HG03558 (cell line): ENCODE measurements at regions not wholly inside any gene's neighbourhood (a gene's known extent, or its start where the extent isn't known, plus 50 kb on each side); places are given as distances from the start of the nearest gene placed in this dataset.
"Not testable (repeated sequence)": the region's sequence is repeated elsewhere in the genome, so short reads cannot be mapped to it uniquely, and the experiment has no call there.

Source experiments
- ATAC-seq: cut with Tn5 transposase; IDR thresholded peaks from one replicate; pipeline ENCODE4 v1.9.1; 2021; ENCODE audit warnings: moderate number of reproducible peaks; ENCODE audit not compliant: unreplicated experiment; ENCODE audit errors: extremely low read depth

DNA sequence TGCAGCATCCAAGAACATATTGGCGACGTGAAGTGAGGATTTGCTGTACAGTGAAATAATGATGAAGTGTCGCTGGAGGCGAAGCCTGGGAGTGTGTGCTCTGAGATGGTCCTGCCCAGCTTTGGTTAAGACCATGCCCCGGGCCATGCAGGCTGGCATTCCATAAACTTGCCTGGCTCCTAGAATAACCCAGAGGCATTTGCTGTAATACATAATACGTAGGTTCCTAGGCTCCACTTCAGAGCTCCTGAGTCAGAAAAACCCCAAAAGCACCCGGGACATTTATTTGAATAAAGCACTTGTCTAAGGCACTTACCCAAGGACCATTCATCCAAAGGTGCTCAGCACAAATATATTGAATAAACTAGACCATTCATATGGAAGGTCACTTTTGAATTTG lies 279.3 kb downstream of the ABCC12 start:
- no peak for ATAC-seq

DNA sequence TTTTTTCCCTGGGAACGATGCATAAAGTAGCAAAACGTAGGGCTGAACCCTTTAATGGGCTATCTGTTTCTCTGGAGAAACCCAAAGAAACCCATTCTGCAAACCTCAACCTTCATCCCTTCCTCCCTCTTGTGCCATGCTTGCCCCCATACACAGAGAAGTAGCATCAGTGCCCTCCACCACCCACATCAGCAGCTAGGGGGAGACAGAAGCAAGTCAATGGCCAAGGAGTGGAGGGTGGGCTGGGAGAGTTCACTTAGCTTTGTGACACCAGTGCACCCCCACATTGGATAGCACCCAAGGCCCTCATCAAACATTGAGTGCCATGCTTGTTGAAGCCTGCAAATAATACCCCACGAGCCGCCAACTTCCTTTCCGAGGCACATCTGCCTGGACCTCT lies 282.4 kb downstream of the ABCC12 start:
- ATAC-seq: no peak

DNA sequence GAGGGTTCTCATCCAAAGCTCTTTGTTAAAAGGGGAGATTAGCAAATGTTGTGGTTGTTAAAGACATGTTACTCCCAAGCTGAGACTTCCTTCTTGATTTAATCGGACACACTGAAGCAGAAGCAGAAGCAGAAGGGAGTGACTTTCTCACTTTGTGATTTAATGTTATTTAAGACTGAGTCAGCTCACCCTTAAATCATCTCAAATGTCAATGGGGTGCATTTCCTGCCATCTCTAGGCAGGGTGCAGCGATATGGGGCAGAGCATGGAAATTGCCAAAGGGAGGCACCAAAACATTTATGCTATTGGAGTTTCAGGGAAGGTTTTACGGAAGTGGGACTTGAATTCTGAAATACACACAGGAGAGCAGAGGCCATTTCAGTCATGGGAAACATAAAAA lies 283.6 kb downstream of the ABCC12 start:
- no peak for ATAC-seq

DNA sequence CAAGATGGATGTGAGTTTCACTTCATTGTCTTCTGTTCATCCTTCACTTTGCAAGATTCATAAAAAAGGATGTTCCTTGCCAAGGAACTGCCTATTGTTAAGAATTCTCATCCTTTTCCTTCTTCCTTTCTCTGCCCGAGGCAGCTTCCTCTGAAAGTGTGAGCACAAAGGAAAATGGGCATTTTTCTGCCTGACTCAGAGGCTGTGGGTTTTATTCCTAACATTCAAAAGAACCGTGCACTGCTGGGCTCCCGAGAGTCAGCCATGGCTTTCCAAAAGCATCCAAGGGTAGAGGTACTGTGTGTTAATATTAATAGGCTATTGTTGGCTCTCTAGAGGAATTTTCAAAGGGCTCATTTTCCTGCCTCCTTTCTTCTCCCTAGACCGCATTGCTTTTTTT lies 289.4 kb downstream of the ABCC12 start:
- no peak for ATAC-seq

DNA sequence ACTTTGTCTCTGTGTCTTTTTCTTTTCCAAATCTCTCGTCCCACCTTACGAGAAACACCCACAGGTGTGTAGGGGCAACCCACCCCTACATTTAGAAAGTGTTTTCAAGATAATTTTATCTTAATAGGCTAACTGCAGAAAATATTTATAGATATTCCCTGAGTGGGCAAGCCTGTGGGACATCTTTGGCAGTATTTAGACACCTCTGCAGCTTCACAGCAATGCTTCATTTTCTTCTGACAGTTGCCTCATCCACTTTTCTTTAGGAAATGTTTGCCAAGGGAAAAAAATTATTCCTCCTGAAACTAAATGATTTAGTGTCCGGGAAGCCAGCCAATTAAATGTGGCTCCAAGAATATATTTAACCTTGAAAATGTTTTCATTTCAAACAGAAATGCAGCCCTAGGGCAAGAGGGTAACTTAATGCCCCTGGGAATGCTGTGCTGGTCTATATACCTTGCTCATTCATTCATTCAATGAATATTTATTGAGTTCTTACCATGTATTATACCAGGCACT lies 290.4 kb downstream of the ABCC12 start:
- no peak for ATAC-seq

DNA sequence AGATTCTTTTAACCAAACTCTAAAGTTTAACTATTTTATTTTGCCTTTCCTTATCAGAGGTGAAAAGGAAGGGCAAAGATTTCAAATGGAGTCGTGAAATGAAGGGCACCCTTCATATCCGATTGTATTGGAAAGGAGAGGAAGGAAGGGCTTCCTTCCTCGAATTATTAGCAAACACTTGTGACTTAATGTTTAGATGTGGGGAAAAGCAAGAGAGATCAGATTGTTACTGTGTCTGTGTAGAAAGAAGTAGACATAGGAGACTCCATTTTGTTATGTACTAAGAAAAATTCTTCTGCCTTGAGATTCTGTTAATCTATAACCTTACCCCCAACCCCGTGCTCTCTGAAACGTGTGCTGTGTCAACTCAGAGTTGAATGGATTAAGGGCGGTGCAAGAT lies 291.5 kb downstream of the ABCC12 start:
- ATAC-seq: not testable (repeated sequence)

DNA sequence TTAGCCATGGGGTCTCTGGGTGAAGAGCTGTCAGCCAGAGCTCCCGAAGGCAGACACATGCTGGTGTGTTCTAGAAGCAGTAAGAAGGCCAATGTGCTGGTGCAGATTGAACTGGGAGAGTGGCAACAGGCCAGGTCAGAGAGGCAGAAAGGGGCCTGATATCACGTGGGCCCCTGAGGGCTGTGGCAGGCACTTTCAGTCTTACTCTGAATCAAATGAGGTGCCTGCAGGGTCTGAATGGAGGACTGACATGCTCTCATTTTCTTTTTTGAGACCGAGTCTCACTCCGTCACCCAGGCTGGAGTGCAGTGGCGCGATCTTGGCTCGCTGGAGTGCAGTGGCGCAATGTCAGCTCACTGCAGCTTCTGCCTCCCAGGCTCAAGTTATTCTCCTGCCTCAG lies 293.8 kb downstream of the ABCC12 start:
- ATAC-seq: no peak

DNA sequence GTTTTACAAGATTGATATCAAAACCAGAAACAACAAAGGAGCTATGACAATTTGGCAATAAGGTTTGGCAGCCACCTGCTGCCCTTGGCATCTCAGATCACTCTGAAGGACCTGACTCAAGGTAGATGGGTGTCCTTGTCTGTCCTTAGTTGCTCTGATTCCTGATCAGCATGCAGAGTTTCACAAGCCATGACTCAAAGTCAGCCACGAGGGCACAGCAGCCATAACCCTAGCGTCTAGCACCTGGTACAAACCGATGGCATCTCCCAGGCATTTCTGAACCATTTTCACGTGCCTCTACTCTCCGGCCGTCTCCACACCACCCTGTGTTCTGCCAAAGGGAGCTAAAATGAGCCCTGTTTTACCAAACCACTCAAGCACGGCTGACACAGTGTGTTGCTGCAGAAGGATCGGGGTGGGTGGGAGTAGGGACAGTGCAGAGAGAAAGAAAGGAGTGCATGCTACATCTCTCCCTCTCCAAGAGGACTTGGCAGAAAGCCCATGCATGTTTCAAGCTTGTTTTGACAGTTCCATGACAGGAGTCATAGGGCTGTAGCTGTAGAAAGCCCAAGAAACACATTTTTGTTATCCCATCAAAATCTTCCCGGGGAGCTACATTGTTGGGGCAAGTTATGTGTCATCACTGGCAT lies 297.3 kb downstream of the ABCC12 start:
- no peak for ATAC-seq

DNA sequence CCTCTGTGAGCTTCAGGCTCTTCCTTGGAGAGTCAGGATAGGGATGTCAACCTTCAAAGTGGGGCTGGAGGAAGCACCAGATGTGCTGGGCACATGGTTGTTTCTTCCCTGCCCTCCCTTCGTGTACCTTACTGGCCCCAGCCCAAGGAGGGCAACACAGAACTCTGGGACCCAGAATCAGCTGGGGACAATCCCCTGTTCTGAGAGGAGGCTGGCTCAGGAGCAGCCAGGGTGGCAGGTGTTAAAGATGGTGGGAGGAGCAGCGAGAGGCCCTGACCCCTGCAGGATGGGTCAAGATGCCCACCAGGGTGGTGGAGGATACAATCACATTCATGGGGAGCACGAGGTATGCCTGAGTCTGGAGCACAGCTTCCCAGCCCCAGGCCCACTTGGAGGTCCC lies 300.4 kb downstream of the ABCC12 start:
- ATAC-seq: no peak

DNA sequence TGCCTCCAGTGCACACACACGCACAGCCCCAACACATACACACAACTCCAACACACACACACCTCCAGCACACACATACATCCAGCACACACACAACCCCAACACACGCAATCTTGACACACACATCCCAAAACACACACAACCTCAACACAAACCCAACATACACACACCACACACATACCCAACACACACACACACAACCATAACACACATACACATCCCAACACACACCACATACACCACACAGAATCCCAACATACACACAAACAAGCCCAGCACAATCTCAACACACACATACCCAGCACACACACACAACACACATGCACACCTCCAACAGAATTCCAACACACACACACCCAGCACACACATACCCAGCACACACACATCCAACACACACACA lies 301.1 kb downstream of the ABCC12 start:
- ATAC-seq: no peak

DNA sequence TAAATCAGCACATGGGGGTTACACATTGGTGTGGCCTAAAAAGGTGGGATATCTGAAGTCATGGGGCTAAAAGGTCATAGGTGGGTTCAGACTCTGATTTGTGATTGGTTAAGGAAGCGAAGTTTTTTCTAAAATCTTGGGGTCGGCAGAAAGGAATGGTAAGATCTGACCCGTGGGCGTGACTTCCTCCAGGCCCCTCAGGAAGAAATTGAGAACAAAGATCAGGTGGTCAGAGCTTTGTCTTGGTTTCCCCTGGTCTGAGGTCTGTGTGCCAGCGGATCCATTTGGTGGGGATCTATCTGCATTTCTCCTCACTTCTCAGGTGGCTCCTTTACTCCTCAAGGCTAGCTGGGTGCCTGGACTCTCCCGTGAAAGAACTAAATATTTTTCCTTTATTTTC lies 302.8 kb downstream of the ABCC12 start:
- ATAC-seq: no peak

DNA sequence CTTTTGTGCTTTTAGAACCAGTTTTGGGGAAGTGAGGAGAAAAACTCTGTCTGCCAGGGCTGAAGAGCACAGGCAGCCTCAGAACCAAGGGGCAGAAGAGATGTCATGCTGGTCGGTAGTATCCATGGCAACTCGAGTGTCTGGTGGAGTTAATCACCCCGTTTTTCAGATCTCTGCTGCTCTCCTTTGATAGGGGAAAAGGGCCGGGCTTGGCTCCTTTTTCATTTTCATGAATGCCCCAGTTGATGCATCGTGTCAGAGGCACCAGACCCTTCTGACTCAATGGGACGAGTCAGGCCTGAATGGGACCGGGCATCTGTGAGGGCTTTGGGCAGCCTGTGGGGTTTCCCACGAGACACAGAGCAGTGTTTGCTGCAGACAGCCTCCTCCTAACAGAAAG lies 304.6 kb downstream of the ABCC12 start:
- no peak for ATAC-seq

DNA sequence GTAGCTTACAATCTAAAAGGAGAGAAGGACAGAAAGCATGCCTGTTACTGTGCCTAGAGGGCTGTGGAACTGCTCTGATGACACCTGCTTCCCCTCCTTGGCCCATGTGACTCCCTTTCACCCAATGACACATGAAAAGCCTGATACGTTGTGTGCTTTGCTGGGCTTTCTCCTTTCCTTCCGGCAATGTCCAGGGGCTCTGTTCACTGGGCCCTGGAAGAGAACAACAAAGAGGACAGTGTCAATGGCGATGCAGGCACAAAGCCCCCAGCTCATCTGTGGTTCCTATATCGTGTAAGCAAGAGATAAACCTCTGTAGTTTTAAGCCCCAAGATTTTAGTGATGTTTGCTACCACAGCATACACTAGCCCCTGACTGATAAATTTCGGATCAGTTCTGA lies 306.1 kb downstream of the ABCC12 start:
- no peak for ATAC-seq

DNA sequence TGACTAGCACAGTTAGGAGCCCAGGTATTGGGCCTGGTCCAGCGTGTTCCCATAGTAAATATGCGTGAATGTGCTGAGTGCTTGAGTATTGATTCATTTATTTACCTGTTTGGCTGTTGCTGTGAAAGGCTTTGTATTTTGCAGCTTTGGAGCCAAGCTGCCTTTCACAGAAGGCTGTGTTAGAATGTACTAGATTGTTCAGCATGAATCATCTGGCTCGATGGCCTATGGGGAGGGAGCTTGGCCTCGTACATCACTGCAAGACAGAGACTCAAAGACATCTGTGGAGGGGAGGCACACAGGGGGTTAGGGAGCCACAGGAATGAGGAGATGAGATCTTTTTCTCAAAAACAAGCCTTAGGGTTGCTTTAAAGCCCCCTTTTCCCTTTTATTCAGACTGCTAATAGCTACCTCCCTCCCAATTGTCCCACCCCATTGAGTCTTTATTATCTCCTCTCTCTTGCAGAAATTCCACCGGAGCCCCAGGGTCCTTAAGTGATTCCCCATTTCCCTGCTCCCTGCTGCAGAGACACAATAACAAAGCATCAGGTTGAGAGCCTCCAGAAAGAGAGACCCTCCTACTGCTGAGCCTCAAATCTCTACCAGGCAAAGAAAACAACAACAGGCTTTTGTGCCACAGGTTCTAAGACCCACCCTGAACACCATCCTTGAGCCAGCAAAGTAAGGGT lies 307.2 kb downstream of the ABCC12 start:
- no peak for ATAC-seq

DNA sequence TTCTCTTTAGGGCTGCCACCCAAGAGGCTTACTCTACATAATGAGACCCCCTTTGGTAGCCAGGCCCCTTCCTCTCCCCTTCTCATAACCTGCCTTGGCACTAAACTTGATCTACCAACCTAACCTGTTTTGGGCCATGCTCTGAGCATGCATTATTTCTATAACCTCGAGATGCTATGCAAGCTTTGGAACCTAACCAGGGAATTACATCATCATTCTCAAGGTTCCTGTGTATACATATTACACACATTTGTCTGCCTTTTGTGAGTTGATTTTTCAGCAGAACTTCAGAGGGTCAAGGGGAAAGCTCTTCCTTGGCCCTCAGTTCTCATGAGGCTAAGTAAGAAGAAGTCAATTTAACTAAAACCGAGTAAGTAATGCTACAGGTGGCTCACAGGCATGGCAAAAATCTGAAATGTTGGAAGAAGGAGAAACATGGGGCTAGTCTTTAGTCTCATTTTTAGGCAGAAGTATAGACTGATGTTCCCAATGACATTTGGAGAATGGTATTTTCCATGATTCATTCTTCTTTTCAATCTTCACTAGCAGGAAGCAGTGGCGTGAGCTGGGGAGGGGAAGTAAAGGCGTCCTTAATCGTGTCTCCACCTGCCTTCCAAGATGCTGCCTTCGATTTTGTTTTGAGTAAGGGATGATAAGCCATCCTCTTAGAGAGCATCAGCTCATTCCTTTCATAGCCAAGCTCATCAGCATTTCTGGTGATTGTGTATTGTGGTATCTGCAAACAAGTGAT lies 308.4 kb downstream of the ABCC12 start:
- ATAC-seq: no peak

DNA sequence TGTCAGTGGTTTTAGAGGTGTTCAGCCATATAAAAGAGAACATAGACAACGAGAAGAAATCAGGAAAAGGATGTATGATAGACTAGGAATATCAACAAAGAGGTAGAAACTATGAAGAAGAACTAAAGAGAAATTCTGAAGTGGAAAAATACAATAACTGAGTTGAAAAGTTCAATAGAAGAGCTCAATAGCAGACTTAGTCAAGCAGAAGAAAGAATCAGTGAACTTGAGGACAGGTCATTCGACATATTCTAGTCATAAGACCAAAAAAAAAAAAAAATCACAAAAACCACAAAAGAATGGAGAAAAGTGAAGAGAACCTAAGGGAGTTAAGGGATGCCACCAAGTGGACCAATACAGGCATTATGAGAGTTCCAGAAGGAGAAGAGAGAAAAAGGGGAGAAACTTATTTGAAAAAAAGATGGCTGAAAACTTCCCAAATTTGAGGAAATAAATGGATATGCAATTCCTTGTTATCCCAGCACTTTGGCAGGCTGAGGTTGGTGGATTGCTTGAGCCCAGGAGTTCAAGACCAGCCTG lies 321.2 kb downstream of the ABCC12 start:
- ATAC-seq: no peak

DNA sequence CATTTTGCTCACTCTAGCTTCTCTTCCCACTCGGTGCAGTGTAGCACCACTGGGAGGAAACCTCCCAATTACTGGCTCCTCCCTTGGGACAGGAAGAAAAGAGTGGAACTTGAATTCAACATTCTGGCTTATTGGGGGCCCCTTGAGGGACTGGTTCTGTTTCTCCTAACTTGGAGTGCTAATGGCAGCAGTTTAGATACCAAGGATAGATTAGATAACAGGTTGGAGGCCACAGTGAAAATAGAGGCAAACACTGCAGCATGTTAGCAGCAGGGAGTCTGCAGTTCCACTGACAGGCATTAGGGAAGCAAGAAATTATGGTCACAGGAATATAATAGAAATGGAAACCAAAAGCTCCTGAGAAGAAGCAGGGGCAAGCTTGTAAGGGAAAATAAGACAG lies 322.0 kb downstream of the ABCC12 start:
- ATAC-seq: no peak

DNA sequence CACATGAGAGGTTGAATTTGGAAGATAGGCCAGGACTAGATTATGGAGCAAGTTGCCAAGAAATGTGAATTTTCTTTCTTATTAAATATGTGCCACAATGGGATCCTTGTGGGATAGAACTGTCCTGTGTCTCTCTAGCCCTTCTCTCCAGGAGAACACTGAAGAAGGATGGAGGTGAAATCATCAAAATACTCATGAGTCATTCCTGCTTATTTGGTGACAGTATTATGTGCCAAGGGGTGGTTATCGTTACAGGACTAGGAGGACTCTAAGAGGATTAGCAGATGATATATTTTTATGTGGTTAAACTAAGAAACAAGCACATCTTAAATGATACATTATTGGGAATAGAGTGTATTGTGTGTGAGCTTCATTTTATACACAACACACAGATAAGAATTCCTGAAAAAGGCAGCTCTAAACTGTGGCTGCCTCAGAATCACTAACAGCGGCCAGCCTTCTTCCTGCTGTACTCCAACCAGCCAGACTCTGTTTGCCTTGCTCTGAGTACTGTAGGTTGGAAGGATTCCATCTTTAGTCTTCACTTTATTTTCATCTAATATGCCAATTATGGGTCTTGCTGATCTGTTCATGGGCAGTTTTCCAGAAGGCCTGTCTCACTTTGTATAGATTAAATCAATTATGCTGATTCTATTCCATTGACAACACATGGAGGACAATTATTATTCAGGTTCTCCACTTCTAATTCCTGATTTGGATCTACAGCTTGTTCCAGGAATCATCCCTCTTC lies 325.8 kb downstream of the ABCC12 start:
- no peak for ATAC-seq

DNA sequence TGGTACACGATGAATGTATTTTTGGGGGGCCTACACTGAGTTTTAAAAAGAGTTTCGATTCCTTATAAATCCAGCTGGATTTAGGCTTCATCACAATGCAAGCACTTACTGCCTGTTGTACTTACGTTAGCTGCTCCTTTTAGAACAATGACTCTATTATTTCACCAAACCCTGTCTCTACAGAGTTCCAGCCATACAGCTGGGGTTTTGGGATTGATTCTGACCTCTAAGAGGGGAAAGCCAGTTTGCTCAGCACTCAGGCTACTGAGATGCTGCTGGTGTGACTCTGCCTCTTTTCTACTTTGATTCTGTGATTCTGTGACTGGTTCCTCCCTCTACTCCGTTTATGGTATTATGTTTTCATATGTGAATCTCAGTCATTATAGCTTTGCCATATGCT lies 329.7 kb downstream of the ABCC12 start:
- ATAC-seq: no peak

DNA sequence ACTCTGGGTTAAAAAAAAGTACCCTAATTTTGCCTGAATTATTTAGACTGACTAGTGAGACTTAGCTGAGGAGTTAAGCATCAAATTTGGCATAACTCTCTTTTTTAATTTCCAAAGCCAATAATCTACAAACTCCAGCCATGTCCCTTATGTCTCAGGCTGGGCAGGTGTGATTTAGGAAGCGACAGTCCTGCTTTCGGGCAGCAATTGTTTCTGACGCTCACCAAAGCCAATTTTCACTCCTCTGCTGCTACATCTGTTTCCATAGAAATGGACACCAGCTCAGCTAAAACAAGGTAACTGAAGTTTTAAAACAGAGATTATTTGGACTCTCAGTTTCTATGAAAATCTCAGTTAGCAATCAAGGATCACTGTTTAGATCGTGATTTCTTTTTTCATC lies 338.7 kb downstream of the ABCC12 start:
- no peak for ATAC-seq
